GM12892 (cell line): ENCODE measurements at regions not wholly inside any gene's neighbourhood (a gene's known extent, or its start where the extent isn't known, plus 50 kb on each side); places are given as distances from the start of the nearest gene placed in this dataset.

ENCODE experiments used
- POLR2A ChIP-seq: IDR thresholded peaks from 2 replicates; pipeline ENCODE4 v1.6.1; 2011; ENCODE audit warnings: low read depth, low read length, control low read depth
- POLR2AphosphoS5 ChIP-seq: IDR thresholded peaks from 2 replicates; pipeline ENCODE4 v1.6.1; 2011; ENCODE audit warnings: low read depth, low read length, control low read depth
- TAF1 ChIP-seq: IDR thresholded peaks from 2 replicates; pipeline ENCODE4 v1.6.1; 2011; ENCODE audit warnings: low read depth, mild to moderate bottlenecking, control low read depth, low read length, borderline replicate concordance

GRCh38 chr18:67183398-67183797 is 333.1 kb downstream of the DSEL start:
- TF ChIP-seq POLR2A, result no peak
- TF ChIP-seq POLR2AphosphoS5, result no peak
- no peak for TF ChIP-seq TAF1
